ENCODE measurements at regions not wholly inside any gene's neighbourhood (a gene's known extent, or its start where the extent isn't known, plus 50 kb on each side); places are given as distances from the start of the nearest gene placed in this dataset.

GRCh38 chr1:67890857-67891256, 57.6 kb upstream of the GNG12 start:
- TF ChIP-seq PRDM10 (CRISPR knock-in tag; IDR thresholded peaks at IDR 0.05; ENCODE audit: low read depth) (no peak), MLLT10 (CRISPR knock-in tag; IDR thresholded peaks at IDR 0.05) (no peak), CTCF (CRISPR knock-in tag; IDR thresholded peaks at IDR 0.05) (no peak)
